ENCODE measurements at regions not wholly inside any gene's neighbourhood (a gene's known extent, or its start where the extent isn't known, plus 50 kb on each side); places are given as distances from the start of the nearest gene placed in this dataset.

- no peak for DNase-seq
- Histone ChIP-seq H3K27me3 (no peaks in the 10 kb centered on the region), H3K4me1 (no peaks in the 10 kb centered on the region), H3K36me3 (no peaks in the 10 kb centered on the region), H3K9me3 (no peaks in the 10 kb centered on the region), H3K27ac (no peak overlapping the region), H3K4me3 (no peak overlapping the region)
- TF ChIP-seq POLR2A (IDR thresholded peaks at IDR 0.05), result no peak
- no peak for TF ChIP-seq CTCF (IDR thresholded peaks at IDR 0.05)
Observed at GRCh38 chr4:85154591-85154990, 188.1 kb upstream of the WDFY3 start.

- TF ChIP-seq POLR2A (IDR thresholded peaks at IDR 0.05), result no peak
- no peak for TF ChIP-seq CTCF (IDR thresholded peaks at IDR 0.05)
- Histone ChIP-seq H3K4me1 (no peaks in the 10 kb centered on the region), H3K4me3 (no peak overlapping the region), H3K27me3 (no peaks in the 10 kb centered on the region), H3K27ac (no peak overlapping the region), H3K9me3 (no peaks in the 10 kb centered on the region), H3K36me3 (no peaks in the 10 kb centered on the region)
- DNase-seq, result no peak
Observed at GRCh38 chr4:85165808-85166207, 199.3 kb upstream of the WDFY3 start.

GRCh38 chr4:85166318-85166717 is 199.8 kb upstream of the WDFY3 start:
- H3K4me3 ChIP-seq, result no peak overlapping the region
- TF ChIP-seq POLR2A (IDR thresholded peaks at IDR 0.05) (no peak), CTCF (IDR thresholded peaks at IDR 0.05) (no peak)

GRCh38 chr4:85168234-85168834 is 201.8 kb upstream of the WDFY3 start:
- Histone ChIP-seq H3K9me3 (no peaks in the 10 kb centered on the region), H3K4me1 (no peaks in the 10 kb centered on the region), H3K36me3 (no peaks in the 10 kb centered on the region), H3K4me3 (no peak overlapping the region), H3K27me3 (no peaks in the 10 kb centered on the region), H3K27ac (no peak overlapping the region)
- no peak for TF ChIP-seq POLR2A (IDR thresholded peaks at IDR 0.05)
- TF ChIP-seq CTCF (IDR thresholded peaks at IDR 0.05), result no peak
- no peak for DNase-seq

More at GRCh38 chr4:85166318-85166717, 199.8 kb upstream of the WDFY3 start:
- DNase-seq, result no peak
- Histone ChIP-seq H3K27ac (no peak overlapping the region), H3K36me3 (no peaks in the 10 kb centered on the region), H3K27me3 (no peaks in the 10 kb centered on the region), H3K9me3 (no peaks in the 10 kb centered on the region), H3K4me1 (no peaks in the 10 kb centered on the region)

GRCh38 chr4:85170241-85170640 is 203.8 kb upstream of the WDFY3 start:
- H3K4me3 ChIP-seq, result no peak overlapping the region
- H3K27ac ChIP-seq, result no peak overlapping the region
- H3K4me1 ChIP-seq, result no peaks in the 10 kb centered on the region
- no peaks in the 10 kb centered on the region for H3K36me3 ChIP-seq
- TF ChIP-seq POLR2A (IDR thresholded peaks at IDR 0.05) (no peak), CTCF (IDR thresholded peaks at IDR 0.05) (no peak)
- H3K27me3 ChIP-seq, result no peaks in the 10 kb centered on the region
- no peak for DNase-seq
- H3K9me3 ChIP-seq, result no peaks in the 10 kb centered on the region

GRCh38 chr4:85175190-85175589 is 208.7 kb upstream of the WDFY3 start:
- no peaks in the 10 kb centered on the region for H3K27me3 ChIP-seq
- DNase-seq, result no peak

More at GRCh38 chr4:85175190-85175589, 208.7 kb upstream of the WDFY3 start:
- no peak overlapping the region for H3K27ac ChIP-seq
- no peaks in the 10 kb centered on the region for H3K4me1 ChIP-seq
- no peaks in the 10 kb centered on the region for H3K9me3 ChIP-seq
- H3K4me3 ChIP-seq, result no peak overlapping the region
- TF ChIP-seq POLR2A (IDR thresholded peaks at IDR 0.05) (no peak), CTCF (IDR thresholded peaks at IDR 0.05) (no peak)
- H3K36me3 ChIP-seq, result no peaks in the 10 kb centered on the region
